Neural progenitor cell (in vitro differentiated cells): ENCODE measurements at regions not wholly inside any gene's neighbourhood (a gene's known extent, or its start where the extent isn't known, plus 50 kb on each side); places are given as distances from the start of the nearest gene placed in this dataset.

Experiments used
- DNase-seq: peaks from one replicate; pipeline ENCODE4 v3.0.0-alpha.2; 2016; ENCODE audit warnings: low spot score
- H2AFZ ChIP-seq: fragments of 200-600 bp; sonication (generic); replicated peaks from 2 replicates; pipeline ENCODE4 v1.6.1; 2016; ENCODE audit warnings: antibody characterized with exemption
- H3F3A ChIP-seq: fragments of 200-600 bp; sonication (generic); 2 replicates; pipeline ENCODE4 v1.6.1; 2016; ENCODE audit warnings: antibody characterized with exemption, low read depth
- H3K27ac ChIP-seq: fragments of 200-600 bp; sonication (generic); 2 replicates; pipeline ENCODE4 v1.5.1; 2016; ENCODE audit warnings: mild to moderate bottlenecking
- H3K27me3 ChIP-seq: fragments of 200-600 bp; sonication (generic); 2 replicates; pipeline ENCODE4 v1.6.1; 2016; ENCODE audit warnings: mild to moderate bottlenecking, moderate library complexity
- H3K36me3 ChIP-seq: fragments of 200-600 bp; sonication (generic); 2 replicates; pipeline ENCODE4 v1.5.1; 2016
- H3K4me1 ChIP-seq: fragments of 200-600 bp; sonication (generic); 2 replicates; pipeline ENCODE4 v1.6.1; 2016; ENCODE audit warnings: mixed run types
- H3K4me2 ChIP-seq: fragments of 200-600 bp; sonication (generic); 2 replicates; pipeline ENCODE4 v1.6.1; 2016
- H3K4me3 ChIP-seq: fragments of 200-600 bp; sonication (generic); 2 replicates; pipeline ENCODE4 v1.5.1; 2016
- H3K79me2 ChIP-seq: fragments of 200-600 bp; sonication (generic); 2 replicates; pipeline ENCODE4 v1.6.1; 2016; ENCODE audit warnings: low read depth
- H3K9ac ChIP-seq: fragments of 200-600 bp; sonication (generic); 2 replicates; pipeline ENCODE4 v1.6.1; 2016
- H3K9me3 ChIP-seq: fragments of 200-600 bp; sonication (generic); 2 replicates; pipeline ENCODE4 v1.5.1; 2016; ENCODE audit warnings: low read depth
- H4K20me1 ChIP-seq: fragments of 200-600 bp; sonication (generic); 2 replicates; pipeline ENCODE4 v1.6.1; 2016; ENCODE audit warnings: low read depth
- H3K27ac Mint-ChIP-seq: 3 replicates; pipeline ENCODE4 v1.8.0; 2021; ENCODE audit warnings: mixed read lengths
- H3K27me3 Mint-ChIP-seq: 2 replicates; pipeline ENCODE4 v1.8.0; 2022; ENCODE audit warnings: low read depth, mild to moderate bottlenecking, inconsistent platforms, moderate library complexity, mixed read lengths; ENCODE audit not compliant: insufficient read depth
- H3K36me3 Mint-ChIP-seq: 3 replicates; pipeline ENCODE4 v1.8.0; 2021; ENCODE audit warnings: mixed read lengths
- H3K4me1 Mint-ChIP-seq: 3 replicates; pipeline ENCODE4 v1.8.0; 2021; ENCODE audit warnings: mixed read lengths
- H3K4me3 Mint-ChIP-seq: 3 replicates; pipeline ENCODE4 v1.8.0; 2021; ENCODE audit warnings: mild to moderate bottlenecking, moderate library complexity, mixed read lengths
- H3K9me3 Mint-ChIP-seq: 3 replicates; pipeline ENCODE4 v1.8.0; 2020; ENCODE audit warnings: mixed read lengths
- CTCF ChIP-seq: fragments of 200-600 bp; sonication (generic); IDR thresholded peaks from 2 replicates; pipeline ENCODE4 v1.5.1; 2017; ENCODE audit warnings: antibody characterized with exemption, mild to moderate bottlenecking
- EZH2 ChIP-seq: fragments of 200-600 bp; sonication (generic); IDR thresholded peaks from 2 replicates; pipeline ENCODE4 v1.6.1; 2017; ENCODE audit warnings: antibody characterized with exemption, mild to moderate bottlenecking, moderate library complexity
- EZH2phosphoT487 ChIP-seq: fragments of 200-600 bp; sonication (generic); IDR thresholded peaks from 2 replicates; pipeline ENCODE4 v1.6.1; 2017; ENCODE audit warnings: antibody characterized with exemption

GRCh38 chrX:121931567-121931966, 884.2 kb downstream of the GLUD2 start:
- no peak overlapping the region for H3K4me3 Mint-ChIP-seq
- no peaks in the 10 kb centered on the region for H3K36me3 Mint-ChIP-seq
- no peaks in the 10 kb centered on the region for H3K27me3 Mint-ChIP-seq
- H3K79me2 ChIP-seq = no peaks in the 10 kb centered on the region
- H4K20me1 ChIP-seq = no peaks in the 10 kb centered on the region
- H3F3A ChIP-seq = no peaks in the 10 kb centered on the region
- H3K36me3 ChIP-seq = no peaks in the 10 kb centered on the region
- H3K27ac ChIP-seq = no peak overlapping the region
- H3K9me3 Mint-ChIP-seq = no peaks in the 10 kb centered on the region
- no peak overlapping the region for H2AFZ ChIP-seq
- H3K4me1 ChIP-seq = no peaks in the 10 kb centered on the region
- no peak for DNase-seq
- H3K4me2 ChIP-seq = no peak overlapping the region
- no peak overlapping the region for H3K4me3 ChIP-seq
- no peak for TF ChIP-seq EZH2phosphoT487
- no peak for TF ChIP-seq EZH2
- TF ChIP-seq CTCF = no peak
- H3K4me1 Mint-ChIP-seq = no peaks in the 10 kb centered on the region
- H3K27ac Mint-ChIP-seq = no peak overlapping the region
- no peaks in the 10 kb centered on the region for H3K27me3 ChIP-seq
- no peak overlapping the region for H3K9ac ChIP-seq
- peaks cover 3% of the 10 kb centered on the region for H3K9me3 ChIP-seq

GRCh38 chrX:121932688-121933087, 885.3 kb downstream of the GLUD2 start:
- Mint-ChIP-seq H3K4me3 (no peak overlapping the region), H3K27me3 (no peaks in the 10 kb centered on the region), H3K36me3 (no peaks in the 10 kb centered on the region), H3K4me1 (no peaks in the 10 kb centered on the region), H3K27ac (no peak overlapping the region), H3K9me3 (no peaks in the 10 kb centered on the region)
- Histone ChIP-seq H3K4me3 (no peak overlapping the region), H3K27ac (no peak overlapping the region), H3K4me2 (no peak overlapping the region), H3K9ac (no peak overlapping the region), H3K4me1 (no peaks in the 10 kb centered on the region), H4K20me1 (no peaks in the 10 kb centered on the region), H2AFZ (no peak overlapping the region), H3K9me3 (peaks cover 4% of the 10 kb centered on the region), H3K27me3 (no peaks in the 10 kb centered on the region), H3K79me2 (no peaks in the 10 kb centered on the region), H3K36me3 (no peaks in the 10 kb centered on the region), H3F3A (no peaks in the 10 kb centered on the region)
- DNase-seq = no peak
- TF ChIP-seq EZH2 (no peak), EZH2phosphoT487 (no peak)

- TF ChIP-seq CTCF = no peak
- no peak for TF ChIP-seq EZH2
- no peak for TF ChIP-seq EZH2phosphoT487
- Histone ChIP-seq H4K20me1 (no peaks in the 10 kb centered on the region), H3K4me2 (no peak overlapping the region), H3K79me2 (no peaks in the 10 kb centered on the region), H3K9ac (no peak overlapping the region), H3K4me3 (no peak overlapping the region), H3K27me3 (no peaks in the 10 kb centered on the region), H3K27ac (no peak overlapping the region), H3F3A (no peaks in the 10 kb centered on the region), H2AFZ (no peak overlapping the region), H3K36me3 (no peaks in the 10 kb centered on the region), H3K9me3 (peaks cover 25% of the 10 kb centered on the region), H3K4me1 (no peaks in the 10 kb centered on the region)
- H3K36me3 Mint-ChIP-seq = no peaks in the 10 kb centered on the region
- H3K4me3 Mint-ChIP-seq = no peak overlapping the region
- H3K4me1 Mint-ChIP-seq = no peaks in the 10 kb centered on the region
- H3K27ac Mint-ChIP-seq = no peak overlapping the region
- peaks cover 6% of the 10 kb centered on the region for H3K9me3 Mint-ChIP-seq
- DNase-seq = no peak
- peaks cover 2% of the 10 kb centered on the region for H3K27me3 Mint-ChIP-seq
These were observed 901.8 kb downstream of the GLUD2 start for GRCh38 chrX:121949041-121949760.

- no peak overlapping the region for H3K4me2 ChIP-seq
- Mint-ChIP-seq H3K9me3 (peaks cover 14% of the 10 kb centered on the region), H3K4me3 (no peak overlapping the region), H3K27me3 (peaks cover 2% of the 10 kb centered on the region), H3K36me3 (no peaks in the 10 kb centered on the region), H3K27ac (no peak overlapping the region), H3K4me1 (no peaks in the 10 kb centered on the region)
- H3K27ac ChIP-seq = no peak overlapping the region
- TF ChIP-seq EZH2 = no peak
- no peak for TF ChIP-seq CTCF
- peaks cover 6% of the 10 kb centered on the region for H3K36me3 ChIP-seq
- H3K4me3 ChIP-seq = no peak overlapping the region
- H3K9ac ChIP-seq = no peak overlapping the region
- H3K27me3 ChIP-seq = no peaks in the 10 kb centered on the region
- no peaks in the 10 kb centered on the region for H3K4me1 ChIP-seq
- H3F3A ChIP-seq = no peaks in the 10 kb centered on the region
- DNase-seq = no peak
- H4K20me1 ChIP-seq = no peaks in the 10 kb centered on the region
- no peak overlapping the region for H2AFZ ChIP-seq
- H3K79me2 ChIP-seq = no peaks in the 10 kb centered on the region
- peaks cover 36% of the 10 kb centered on the region for H3K9me3 ChIP-seq
These were observed 911.5 kb downstream of the GLUD2 start for GRCh38 chrX:121958886-121959285.
